RWPE1 (cell line): ENCODE measurements at regions not wholly inside any gene's neighbourhood (a gene's known extent, or its start where the extent isn't known, plus 50 kb on each side); places are given as distances from the start of the nearest gene placed in this dataset.

ENCODE experiments used
- CTCF ChIA-PET: fragments of 350-600 bp; sonication (Branson Sonifier 250); formaldehyde crosslinking; extraction: SDS; loops from one replicate; lab custom pipeline; 2021; lab: Yijun Ruan, JAX
- POLR2A ChIA-PET: fragments of 400-600 bp; formaldehyde crosslinking; extraction: SDS; loops from one replicate; lab custom pipeline; 2020; ENCODE audit warnings: antibody characterized with exemption; ENCODE audit not compliant: low non-redundant PET; lab: Yijun Ruan, JAX
- DNase-seq: peaks from one replicate; pipeline ENCODE4 v3.0.0; 2012; ENCODE audit warnings: low spot score
- H3K27ac ChIP-seq: fragments of 450-650 bp; 2 replicates; pipeline ENCODE4 v1.5.1; 2017
- TF ChIP-seq, protein P1 (sequence below): fragments of 450-650 bp; conservative IDR thresholded peaks from 2 replicates; pipeline ENCODE4 v1.5.1; 2017; ENCODE audit warnings: low read depth, mild to moderate bottlenecking

DNA sequence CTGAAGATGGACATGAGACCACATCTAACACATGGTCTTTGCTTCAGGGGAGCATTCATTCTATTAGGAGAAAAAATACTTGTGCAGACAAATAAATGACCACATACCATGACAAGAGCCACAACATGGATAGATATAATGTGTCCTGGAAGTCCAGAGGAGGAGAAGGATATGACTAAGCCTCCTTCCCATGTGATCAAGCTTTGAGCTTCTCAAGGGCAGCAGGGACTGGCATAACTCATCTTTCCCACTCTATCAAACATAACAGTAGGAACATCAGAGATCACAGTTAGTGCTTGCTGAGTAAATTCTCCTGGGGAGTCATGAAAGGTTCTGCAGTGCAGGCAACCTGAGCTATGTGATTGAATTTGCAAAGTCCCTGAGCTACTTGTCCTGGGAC is 86.0 kb upstream of the LPP start:
- ChIA-PET POLR2A (no interaction called here), CTCF (no interaction called here)
- peak; percentile 16 for DNase-seq
- no peak overlapping the region for H3K27ac ChIP-seq
- TF ChIP-seq, protein P1, sequence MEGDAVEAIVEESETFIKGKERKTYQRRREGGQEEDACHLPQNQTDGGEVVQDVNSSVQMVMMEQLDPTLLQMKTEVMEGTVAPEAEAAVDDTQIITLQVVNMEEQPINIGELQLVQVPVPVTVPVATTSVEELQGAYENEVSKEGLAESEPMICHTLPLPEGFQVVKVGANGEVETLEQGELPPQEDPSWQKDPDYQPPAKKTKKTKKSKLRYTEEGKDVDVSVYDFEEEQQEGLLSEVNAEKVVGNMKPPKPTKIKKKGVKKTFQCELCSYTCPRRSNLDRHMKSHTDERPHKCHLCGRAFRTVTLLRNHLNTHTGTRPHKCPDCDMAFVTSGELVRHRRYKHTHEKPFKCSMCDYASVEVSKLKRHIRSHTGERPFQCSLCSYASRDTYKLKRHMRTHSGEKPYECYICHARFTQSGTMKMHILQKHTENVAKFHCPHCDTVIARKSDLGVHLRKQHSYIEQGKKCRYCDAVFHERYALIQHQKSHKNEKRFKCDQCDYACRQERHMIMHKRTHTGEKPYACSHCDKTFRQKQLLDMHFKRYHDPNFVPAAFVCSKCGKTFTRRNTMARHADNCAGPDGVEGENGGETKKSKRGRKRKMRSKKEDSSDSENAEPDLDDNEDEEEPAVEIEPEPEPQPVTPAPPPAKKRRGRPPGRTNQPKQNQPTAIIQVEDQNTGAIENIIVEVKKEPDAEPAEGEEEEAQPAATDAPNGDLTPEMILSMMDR = no peak

DNA sequence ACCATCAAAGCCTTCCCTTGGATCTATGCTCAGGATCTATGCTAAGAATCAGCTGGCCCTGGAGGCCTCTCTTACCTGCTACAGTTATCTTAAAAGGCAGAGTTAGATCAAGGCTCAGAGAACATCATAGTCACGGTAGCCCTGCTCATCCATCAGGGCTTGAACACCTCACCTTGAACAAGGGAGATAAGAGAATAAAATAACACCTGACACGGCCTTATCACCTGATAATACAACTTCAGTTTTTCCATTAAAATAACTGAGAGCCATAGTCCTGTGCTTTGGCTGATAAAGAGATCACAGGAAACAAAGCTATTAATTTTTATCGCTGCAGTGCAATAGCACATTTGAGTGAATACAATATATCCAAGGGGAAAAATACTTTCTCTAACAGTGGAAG is 85.6 kb upstream of the LPP start:
- TF ChIP-seq, protein P1 = no peak
- ChIA-PET CTCF (no interaction called here), POLR2A (no interaction called here)
- no peak for DNase-seq
- H3K27ac ChIP-seq = no peak overlapping the region

DNA sequence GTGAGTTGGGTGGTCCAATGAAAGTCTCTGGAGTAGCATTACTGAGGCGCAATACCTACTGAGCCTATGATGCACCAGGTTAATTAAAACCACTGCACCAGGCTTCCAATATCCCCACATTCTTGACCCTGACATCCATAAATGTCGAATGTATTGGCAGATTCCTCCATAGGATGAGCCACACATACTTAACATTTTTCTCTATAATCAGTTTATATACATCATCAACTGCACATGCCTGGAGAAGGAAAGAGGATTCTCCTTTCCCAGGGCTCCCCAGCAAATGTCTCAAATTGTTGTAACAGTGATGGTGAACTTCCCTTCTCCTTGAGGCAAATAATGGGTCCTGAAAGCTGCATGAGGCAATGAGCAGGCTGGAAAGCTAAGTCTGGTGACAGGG is 82.3 kb upstream of the LPP start:
- TF ChIP-seq, protein P1 = no peak
- POLR2A ChIA-PET = no interaction called here
- no peak for DNase-seq
- CTCF ChIA-PET = interaction anchor here (0.8 kb wide), 1 partner anchor 29 kb away, joined by 3 read pairs; no protein-coding TSS in a partner anchor
- H3K27ac ChIP-seq = no peak overlapping the region

DNA sequence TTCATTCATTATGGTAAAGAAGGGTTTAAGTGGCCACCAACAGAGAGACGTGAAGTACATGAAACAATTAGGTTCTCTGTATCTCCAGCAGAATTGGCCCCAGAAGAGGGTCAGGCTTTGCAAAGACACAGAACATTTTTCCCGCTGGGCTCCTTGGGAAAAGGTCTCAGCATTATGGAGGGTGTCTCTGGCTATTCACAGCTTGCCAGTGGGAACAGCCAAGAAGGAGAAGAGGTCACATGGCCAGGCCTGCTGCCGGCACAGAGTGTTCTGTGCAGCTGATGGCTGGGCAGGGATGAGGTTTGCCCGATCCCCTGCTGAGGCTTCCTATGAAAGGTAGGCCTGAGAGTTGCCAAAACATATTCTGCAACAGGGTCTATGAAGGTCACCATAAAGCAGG is 77.8 kb upstream of the LPP start:
- DNase-seq = no peak
- TF ChIP-seq, protein P1 = no peak
- CTCF ChIA-PET = interaction anchor here (0.7 kb wide), 1 partner anchor 201 kb away, joined by 4 read pairs; no protein-coding TSS in a partner anchor
- POLR2A ChIA-PET = no interaction called here
- H3K27ac ChIP-seq = no peak overlapping the region

DNA sequence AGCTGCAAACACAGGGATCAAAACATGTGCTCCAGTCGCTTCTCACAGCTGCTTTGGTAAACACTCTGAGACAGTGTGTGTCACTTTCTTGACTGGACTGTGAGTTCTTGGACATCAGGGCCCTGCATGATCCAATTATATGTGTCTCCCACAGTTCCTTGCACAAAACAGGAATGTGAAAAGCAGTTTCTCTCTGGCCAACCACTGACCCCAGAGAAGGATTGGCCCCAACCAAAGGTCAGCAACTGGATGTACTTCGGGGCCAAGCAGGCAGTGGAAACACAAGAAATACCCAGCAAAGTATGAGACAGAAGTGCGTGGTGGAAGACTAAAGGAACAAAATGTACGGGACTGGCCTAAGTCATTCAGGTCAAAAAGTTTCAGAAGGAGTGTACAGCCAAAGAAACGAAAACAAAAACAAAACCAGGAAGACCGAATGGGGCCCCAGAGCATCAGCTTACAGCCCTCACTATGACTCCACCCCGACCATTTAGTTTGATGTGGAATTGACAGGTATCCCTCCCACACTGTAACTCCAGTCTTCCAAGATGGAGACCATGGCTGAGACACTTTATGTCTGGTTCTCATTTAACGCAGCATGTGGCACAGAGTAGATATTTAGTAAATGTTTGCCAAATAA is 76.7 kb upstream of the LPP start:
- no peak overlapping the region for H3K27ac ChIP-seq
- TF ChIP-seq, protein P1 = no peak
- ChIA-PET CTCF (interaction anchor here (0.6 to 0.7 kb wide), 3 partner anchors 11 to 200 kb away, joined by 3 to 4 read pairs (median 3); no protein-coding TSS in a partner anchor), POLR2A (no interaction called here)
- no peak for DNase-seq

DNA sequence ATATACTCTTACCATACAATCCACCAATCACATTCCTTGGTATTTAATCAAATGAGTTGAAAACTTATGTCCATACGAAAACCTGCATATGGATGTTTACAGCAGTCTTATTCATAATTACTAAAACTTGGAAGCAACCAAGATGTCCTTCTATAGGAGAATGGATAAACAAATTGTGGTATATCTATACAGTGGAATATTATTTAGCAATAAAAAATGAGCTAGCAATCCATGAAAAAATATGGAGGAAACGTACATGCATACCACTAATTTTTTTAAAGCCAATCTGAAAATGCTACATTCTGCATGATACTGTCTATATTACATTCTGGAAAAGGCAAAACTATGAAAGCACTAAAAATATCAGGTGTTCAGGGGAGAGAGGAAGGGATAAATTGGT is 73.9 kb upstream of the LPP start:
- ChIA-PET POLR2A (no interaction called here), CTCF (no interaction called here)
- TF ChIP-seq, protein P1 = no peak

More for the DNA sequence above, 73.9 kb upstream of the LPP start:
- DNase-seq = no peak
- no peak overlapping the region for H3K27ac ChIP-seq
